NCI-H1694 treated with DMSO at 0.1 percent for 48 hours (cell line): ENCODE measurements at regions not wholly inside any gene's neighbourhood (a gene's known extent, or its start where the extent isn't known, plus 50 kb on each side); places are given as distances from the start of the nearest gene placed in this dataset.

Experiments used
- DNase-seq: peaks from one replicate; lab custom pipeline; 2025; lab: John Stamatoyannopoulos, UW

- peak; percentile 75 for DNase-seq
Observed at GRCh38 chr22:46054091-46055073, 77.4 kb upstream of the WNT7B start.

GRCh38 chr22:46055181-46055875 is 78.4 kb upstream of the WNT7B start:
- DNase-seq, result peak; percentile 58

GRCh38 chr22:46055911-46056545 is 79.1 kb upstream of the WNT7B start:
- peak; percentile 47 for DNase-seq

GRCh38 chr22:46056546-46057245 is 79.7 kb upstream of the WNT7B start:
- no peak for DNase-seq

GRCh38 chr22:46057246-46058090 is 80.5 kb upstream of the WNT7B start:
- DNase-seq, result peak; percentile 57

- peak; percentile 94 for DNase-seq
Observed at GRCh38 chr22:46058091-46058420, 81.1 kb upstream of the WNT7B start.

- DNase-seq, result peak; percentile 45
Observed at GRCh38 chr22:46058591-46059519, 81.9 kb upstream of the WNT7B start.

- DNase-seq, result no peak
Observed at GRCh38 chr22:46060292-46061123, 83.5 kb upstream of the WNT7B start.

GRCh38 chr22:46061124-46061500 is 84.2 kb upstream of the WNT7B start:
- no peak for DNase-seq

GRCh38 chr22:46061501-46062231 is 84.7 kb upstream of the WNT7B start:
- DNase-seq, result no peak

GRCh38 chr22:46062232-46062615 is 85.3 kb upstream of the WNT7B start:
- DNase-seq, result no peak

- DNase-seq, result no peak
Observed at GRCh38 chr22:46062971-46063631, 86.1 kb upstream of the WNT7B start.

- DNase-seq, result peak; percentile 46
Observed at GRCh38 chr22:46063846-46064227, 86.5 kb upstream of the PPARA start.

- DNase-seq, result peak; percentile 86
Observed at GRCh38 chr22:46064228-46064965, 85.9 kb upstream of the PPARA start.

GRCh38 chr22:46064966-46065666 is 85.2 kb upstream of the PPARA start:
- peak; percentile 72 for DNase-seq

- DNase-seq, result peak; percentile 70
Observed at GRCh38 chr22:46065691-46066454, 84.5 kb upstream of the PPARA start.
